ENCODE measurements at regions not wholly inside any gene's neighbourhood (a gene's known extent, or its start where the extent isn't known, plus 50 kb on each side); places are given as distances from the start of the nearest gene placed in this dataset.

- DNase-seq = no peak
These were observed 179.9 kb upstream of the KLF14 start for GRCh38 chr7:130913639-130914553.

- no peak for DNase-seq
These were observed 180.7 kb upstream of the KLF14 start for GRCh38 chr7:130914554-130915294.

GRCh38 chr7:130917669-130918128, 183.7 kb upstream of the KLF14 start:
- no peak for DNase-seq

- no peak for DNase-seq
These were observed 184.4 kb upstream of the KLF14 start for GRCh38 chr7:130918129-130919052.

GRCh38 chr7:130919316-130920103, 185.5 kb upstream of the KLF14 start:
- no peak for DNase-seq

GRCh38 chr7:130920122-130920521, 186.1 kb upstream of the KLF14 start:
- DNase-seq = no peak

GRCh38 chr7:130921391-130922180, 187.6 kb upstream of the KLF14 start:
- DNase-seq = no peak

GRCh38 chr7:130922206-130923112, 188.5 kb upstream of the KLF14 start:
- no peak for DNase-seq

- DNase-seq = no peak
These were observed 189.4 kb upstream of the KLF14 start for GRCh38 chr7:130923365-130923764.

GRCh38 chr7:130923930-130924329, 189.9 kb upstream of the KLF14 start:
- DNase-seq = no peak

- DNase-seq = no peak
These were observed 191.3 kb upstream of the KLF14 start for GRCh38 chr7:130925136-130925794.

- no peak for DNase-seq
These were observed 192.1 kb upstream of the KLF14 start for GRCh38 chr7:130926001-130926691.

GRCh38 chr7:130927062-130927461, 193.1 kb upstream of the KLF14 start:
- no peak for DNase-seq

GRCh38 chr7:130927564-130927963, 193.6 kb upstream of the KLF14 start:
- DNase-seq = no peak

GRCh38 chr7:130929896-130930659, 196.1 kb upstream of the KLF14 start:
- no peak for DNase-seq

GRCh38 chr7:130930681-130931080, 196.7 kb upstream of the KLF14 start:
- DNase-seq = no peak

- no peak for DNase-seq
These were observed 197.4 kb upstream of the KLF14 start for GRCh38 chr7:130931423-130931822.

- DNase-seq = no peak
These were observed 198.1 kb upstream of the KLF14 start for GRCh38 chr7:130932088-130932487.
